HG03575 (cell line): ENCODE measurements at regions not wholly inside any gene's neighbourhood (a gene's known extent, or its start where the extent isn't known, plus 50 kb on each side); places are given as distances from the start of the nearest gene placed in this dataset.
"Not testable (repeated sequence)": the region's sequence is repeated elsewhere in the genome, so short reads cannot be mapped to it uniquely, and the experiment has no call there.

Source experiments
- ATAC-seq: cut with Tn5 transposase; IDR thresholded peaks from one replicate; pipeline ENCODE4 v1.9.1; 2021; ENCODE audit not compliant: unreplicated experiment, insufficient number of reproducible peaks, low FRiP score; ENCODE audit errors: extremely low read depth

- ATAC-seq, result no peak
These were observed 197.9 kb downstream of the FGF9 start for GRCh38 chr13:21868823-21869222.

- no peak for ATAC-seq
These were observed 200.5 kb downstream of the FGF9 start for GRCh38 chr13:21871382-21871781.

- no peak for ATAC-seq
These were observed 201.0 kb downstream of the FGF9 start for GRCh38 chr13:21871919-21872318.

- no peak for ATAC-seq
These were observed 201.9 kb downstream of the FGF9 start for GRCh38 chr13:21872795-21873194.

GRCh38 chr13:21875116-21875515 lies 204.2 kb downstream of the FGF9 start:
- ATAC-seq, result no peak

GRCh38 chr13:21879263-21879914 lies 208.5 kb downstream of the FGF9 start:
- no peak for ATAC-seq

GRCh38 chr13:21882766-21883165 lies 211.9 kb downstream of the FGF9 start:
- no peak for ATAC-seq

GRCh38 chr13:21883713-21884112 lies 212.8 kb downstream of the FGF9 start:
- ATAC-seq, result no peak

- ATAC-seq, result no peak
These were observed 213.5 kb downstream of the FGF9 start for GRCh38 chr13:21884299-21884909.

- ATAC-seq, result no peak
These were observed 214.2 kb downstream of the FGF9 start for GRCh38 chr13:21884965-21885567.

GRCh38 chr13:21885714-21886224 lies 214.9 kb downstream of the FGF9 start:
- no peak for ATAC-seq

GRCh38 chr13:21889651-21890050 lies 218.8 kb downstream of the FGF9 start:
- no peak for ATAC-seq

GRCh38 chr13:21890220-21890619 lies 219.3 kb downstream of the FGF9 start:
- ATAC-seq, result not testable (repeated sequence)

GRCh38 chr13:21894091-21894490 lies 223.2 kb downstream of the FGF9 start:
- ATAC-seq, result no peak

GRCh38 chr13:21894703-21895699 lies 224.1 kb downstream of the FGF9 start:
- ATAC-seq, result no peak

- no peak for ATAC-seq
These were observed 224.9 kb downstream of the FGF9 start for GRCh38 chr13:21895779-21896178.

GRCh38 chr13:21897161-21897560 lies 226.3 kb downstream of the FGF9 start:
- ATAC-seq, result no peak

- no peak for ATAC-seq
These were observed 227.6 kb downstream of the FGF9 start for GRCh38 chr13:21898459-21898858.

- no peak for ATAC-seq
These were observed 228.1 kb downstream of the FGF9 start for GRCh38 chr13:21898945-21899344.
